ENCODE measurements at regions not wholly inside any gene's neighbourhood (a gene's known extent, or its start where the extent isn't known, plus 50 kb on each side); places are given as distances from the start of the nearest gene placed in this dataset.
A peak's percentile ranks its signal among the peaks of the same experiment; 100 is the strongest.
"Not testable (repeated sequence)": the region's sequence is repeated elsewhere in the genome, so short reads cannot be mapped to it uniquely, and the experiment has no call there.

- DNase-seq, result peak; percentile 35
These were observed 142.8 kb downstream of the NDUFA10 start for GRCh38 chr2:239882331-239882732.

DNA sequence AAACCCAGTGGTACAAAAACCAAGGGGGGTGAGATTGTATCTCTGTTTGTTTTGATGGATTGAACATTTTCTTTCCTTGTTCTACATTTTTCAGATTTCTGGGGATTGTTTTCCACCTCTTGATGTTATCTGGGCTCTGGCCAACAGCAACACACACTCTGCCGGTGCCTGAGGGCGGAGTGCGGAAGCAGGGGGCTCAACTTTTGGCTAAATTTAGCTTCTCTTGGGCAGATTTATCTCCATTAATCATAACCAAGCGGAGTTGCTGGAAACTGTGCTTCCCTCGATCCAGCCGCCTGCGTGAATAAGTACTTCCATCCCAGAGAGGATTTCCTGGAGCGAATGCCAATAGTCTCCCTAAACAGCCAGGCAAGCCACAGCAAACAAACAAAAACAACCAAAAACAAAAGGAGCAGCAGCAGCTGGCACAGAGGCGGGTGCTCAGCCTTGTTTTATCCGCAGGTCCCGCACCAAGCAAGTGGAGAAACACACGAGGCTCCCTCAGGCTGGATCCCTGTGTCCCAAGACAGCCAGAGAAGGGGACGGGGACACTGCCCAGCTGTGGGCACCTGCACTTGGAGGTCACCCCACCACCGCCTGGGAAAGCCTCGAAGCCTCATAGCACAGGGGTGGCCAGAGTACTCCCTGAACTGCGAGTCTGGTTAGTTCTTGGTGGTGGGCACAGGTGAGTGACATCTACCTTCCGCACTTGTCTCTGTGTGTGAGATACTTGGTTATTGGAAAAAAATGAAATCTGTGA is 143.4 kb downstream of the NDUFA10 start:
- no peak for DNase-seq

GRCh38 chr2:239881031-239881471 is 144.1 kb downstream of the NDUFA10 start:
- no peak for DNase-seq

- DNase-seq, result no peak
These were observed 144.7 kb downstream of the NDUFA10 start for GRCh38 chr2:239880396-239880795.

GRCh38 chr2:239879423-239880084 is 145.6 kb downstream of the NDUFA10 start:
- DNase-seq, result no peak

DNA sequence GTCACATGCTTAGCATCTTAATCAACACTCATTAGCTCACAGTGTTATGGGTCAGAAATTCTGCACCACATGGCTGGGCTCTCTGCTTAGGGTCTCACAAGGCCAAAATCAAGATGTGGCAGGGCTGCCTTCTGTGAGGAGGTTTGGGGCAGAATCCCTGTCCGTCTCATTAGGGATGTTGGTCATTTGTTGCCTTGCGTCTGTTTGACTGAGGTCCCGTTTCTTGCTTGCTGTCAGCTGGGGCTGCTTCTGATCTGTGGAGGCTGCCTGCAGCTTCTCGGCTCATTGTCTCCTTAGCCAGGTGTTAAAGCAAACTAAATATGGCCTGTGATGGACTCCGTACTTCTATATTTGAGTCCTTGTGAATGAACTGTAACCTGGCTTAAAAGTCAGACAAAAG is 146.5 kb downstream of the NDUFA10 start:
- no peak for DNase-seq

DNA sequence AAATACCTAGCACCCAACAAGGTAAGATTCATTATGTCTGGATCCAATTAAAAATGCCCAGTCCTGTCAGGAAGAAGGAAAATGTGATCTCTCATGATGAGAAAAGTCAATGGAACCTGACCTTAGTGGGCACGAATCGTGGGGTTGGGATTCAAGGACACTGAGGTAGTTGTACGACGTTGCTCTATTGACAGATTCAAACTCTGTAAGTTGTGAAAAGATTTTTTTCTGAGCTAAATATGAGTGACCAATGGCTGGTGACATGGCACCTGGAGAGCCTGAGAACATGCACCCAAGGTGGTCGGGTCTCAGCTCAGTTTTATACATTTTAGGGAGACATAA is 148.2 kb downstream of the NDUFA10 start:
- no peak for DNase-seq

DNA sequence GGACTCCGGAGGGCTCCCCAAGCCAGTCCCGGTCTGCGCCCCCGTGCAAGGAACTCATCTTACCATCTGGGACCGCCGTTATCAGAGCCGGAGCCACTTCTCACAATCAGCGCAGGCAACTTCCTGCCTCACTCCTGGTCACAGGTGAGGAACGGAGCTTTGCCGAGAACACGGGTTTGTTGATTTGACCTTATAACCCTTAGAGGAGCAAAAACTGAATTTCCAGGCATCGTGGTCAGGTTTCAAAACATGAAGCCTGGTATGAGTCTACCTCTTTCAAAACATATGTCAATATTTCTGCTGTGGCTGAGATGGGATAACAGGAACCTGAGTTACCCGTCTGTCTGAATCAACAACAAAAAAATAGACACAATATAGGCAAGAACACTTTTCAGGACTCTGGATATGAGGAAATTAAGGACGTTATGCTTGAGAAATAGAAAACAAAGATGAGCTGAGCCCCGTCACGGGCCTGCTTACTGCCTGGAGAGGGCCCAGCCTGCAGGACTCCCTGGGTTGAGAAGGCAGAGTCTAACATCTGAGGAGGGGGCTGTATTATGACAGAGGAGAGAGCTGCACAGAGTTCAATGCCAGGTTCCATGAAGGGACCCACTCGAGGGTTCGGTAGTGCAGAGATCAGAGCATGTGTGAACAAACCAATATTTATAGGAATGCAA is 148.7 kb downstream of the NDUFA10 start:
- no peak for DNase-seq

- DNase-seq, result no peak
These were observed 150.3 kb downstream of the NDUFA10 start for GRCh38 chr2:239874636-239875356.

- DNase-seq, result no peak
These were observed 151.2 kb downstream of the NDUFA10 start for GRCh38 chr2:239873656-239874635.

DNA sequence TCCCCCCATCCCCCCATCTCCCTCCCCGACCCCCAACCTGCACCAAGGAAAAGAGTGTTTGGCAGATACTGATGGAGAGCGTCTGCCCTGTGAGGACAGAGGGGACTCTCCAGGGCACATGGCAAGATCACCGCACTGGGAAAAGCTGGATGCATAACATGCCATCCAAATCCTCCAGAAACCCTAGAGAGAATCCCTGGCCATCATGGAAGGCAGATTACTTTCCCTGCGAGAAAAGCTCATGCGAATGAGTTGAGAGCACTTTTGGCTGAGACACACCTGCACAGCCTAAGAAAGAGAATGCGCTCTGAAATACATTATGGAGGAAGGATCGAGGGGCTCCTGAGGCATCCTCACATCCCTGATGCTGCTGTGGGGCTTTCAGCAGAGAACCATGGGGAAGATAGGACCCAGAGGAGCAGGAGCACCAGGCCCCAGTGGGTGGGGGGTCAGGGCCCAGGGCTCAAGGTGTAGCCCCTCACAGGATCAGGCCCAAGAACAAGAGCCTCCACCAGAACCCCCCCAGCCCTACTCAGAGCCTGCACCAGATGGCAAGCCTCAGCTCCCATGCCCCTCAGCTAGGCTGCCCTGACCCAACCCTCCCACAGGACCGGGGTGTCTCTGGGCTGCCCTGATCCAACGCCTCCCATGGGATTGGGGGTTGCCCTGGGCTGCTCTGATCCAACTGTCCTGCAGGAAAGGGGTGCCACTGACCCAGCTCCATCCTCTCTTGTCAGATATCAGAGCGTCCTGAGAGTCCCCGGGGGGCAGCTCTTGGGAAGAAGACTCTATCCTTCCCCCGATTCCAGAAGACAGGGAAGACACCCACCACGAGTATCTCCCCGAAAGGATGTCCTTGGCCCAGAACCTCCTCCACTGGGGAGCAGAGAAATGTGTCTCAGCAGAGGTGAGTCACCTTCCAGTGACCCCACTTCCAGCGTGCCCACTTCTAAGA is 153.4 kb downstream of the NDUFA10 start:
- no peak for DNase-seq

DNA sequence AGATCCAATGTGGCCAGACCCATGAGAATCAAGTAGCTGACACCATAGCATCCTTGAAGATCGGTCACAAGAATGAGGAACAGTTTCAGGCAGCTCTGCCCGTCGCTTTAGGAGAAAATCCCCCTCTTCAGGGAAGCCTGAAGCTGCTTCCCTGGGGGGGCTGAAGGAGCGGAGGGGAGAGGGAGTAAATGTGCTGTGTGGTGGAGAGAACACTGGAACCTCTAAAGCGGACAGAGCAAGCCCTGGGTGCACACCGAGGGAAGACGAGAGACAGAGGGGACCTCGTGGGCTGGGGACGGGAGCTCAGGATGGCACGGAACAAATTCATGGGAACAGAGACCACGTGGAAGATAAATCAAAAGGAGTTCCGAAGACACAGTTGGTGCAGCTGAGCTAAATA is 154.3 kb downstream of the NDUFA10 start:
- DNase-seq, result no peak

GRCh38 chr2:239870276-239870675 is 154.9 kb downstream of the NDUFA10 start:
- DNase-seq, result no peak

DNA sequence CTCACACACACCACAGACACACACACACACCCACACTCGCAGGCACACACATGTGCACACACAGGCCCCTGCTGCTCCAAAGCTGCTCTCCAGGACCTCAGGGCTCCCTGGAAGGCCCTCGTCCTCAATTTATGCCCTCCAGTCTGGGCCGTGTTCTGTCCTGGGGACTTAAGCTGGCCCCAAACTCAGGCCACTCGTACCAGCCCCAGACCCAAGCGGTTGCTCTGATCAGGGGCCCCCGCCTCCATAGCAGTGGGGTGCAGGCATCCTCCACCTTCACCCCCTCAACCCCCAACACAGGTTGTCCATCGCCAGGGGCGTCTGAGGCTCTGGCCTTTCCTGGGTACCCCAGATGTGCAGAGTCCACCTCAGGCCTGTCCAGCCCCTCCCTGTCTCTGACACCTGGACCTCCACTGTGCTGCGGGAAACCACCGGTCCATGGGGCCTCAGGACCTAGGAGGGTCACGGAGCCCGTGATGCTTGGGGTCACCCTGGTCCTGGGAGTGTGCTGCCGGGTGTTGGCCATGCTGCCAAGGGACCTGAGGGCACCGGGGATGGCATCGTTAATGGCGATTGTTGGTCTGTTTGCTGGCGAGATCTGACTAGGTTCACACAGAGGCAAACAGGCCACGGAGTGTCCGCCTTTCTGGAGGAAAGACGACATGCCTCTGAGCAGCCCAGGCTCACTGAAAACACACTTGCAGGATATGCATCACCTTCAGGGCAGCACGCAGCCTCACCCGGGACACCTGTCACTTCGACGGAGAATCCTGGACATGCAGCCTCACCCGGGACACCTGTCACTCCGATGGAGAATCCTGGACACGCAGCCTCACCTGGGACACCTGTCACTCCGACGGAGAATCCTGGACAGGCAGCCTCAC is 155.6 kb downstream of the NDUFA10 start:
- DNase-seq, result no peak

- DNase-seq, result no peak
These were observed 156.5 kb downstream of the NDUFA10 start for GRCh38 chr2:239868556-239869181.

GRCh38 chr2:239866778-239867177 is 158.4 kb downstream of the NDUFA10 start:
- DNase-seq, result no peak

GRCh38 chr2:239866350-239866749 is 158.8 kb downstream of the NDUFA10 start:
- no peak for DNase-seq

DNA sequence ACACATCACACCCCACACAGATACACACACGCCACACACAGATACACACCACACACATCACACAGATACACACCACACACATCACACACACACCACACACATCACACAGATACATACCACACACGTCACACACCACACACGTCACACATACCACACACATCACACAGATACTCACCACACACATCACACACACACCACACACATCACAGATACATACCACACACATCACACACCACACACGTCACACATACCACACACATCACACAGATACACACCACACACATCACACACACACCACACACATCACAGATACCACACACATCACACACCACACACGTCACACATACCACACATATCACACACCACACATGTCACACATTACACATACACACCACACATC is 159.3 kb downstream of the NDUFA10 start:
- not testable (repeated sequence) for DNase-seq

- no peak for DNase-seq
These were observed 160.0 kb downstream of the NDUFA10 start for GRCh38 chr2:239865059-239865639.

Measured in activated CD4-positive, alpha-beta T cell treated with anti-CD3 and anti-CD28 coated beads, Interleukin-2, amount 50 U/mL, for 16 hours (primary cell).